ENCODE measurements at regions not wholly inside any gene's neighbourhood (a gene's known extent, or its start where the extent isn't known, plus 50 kb on each side); places are given as distances from the start of the nearest gene placed in this dataset.

DNA sequence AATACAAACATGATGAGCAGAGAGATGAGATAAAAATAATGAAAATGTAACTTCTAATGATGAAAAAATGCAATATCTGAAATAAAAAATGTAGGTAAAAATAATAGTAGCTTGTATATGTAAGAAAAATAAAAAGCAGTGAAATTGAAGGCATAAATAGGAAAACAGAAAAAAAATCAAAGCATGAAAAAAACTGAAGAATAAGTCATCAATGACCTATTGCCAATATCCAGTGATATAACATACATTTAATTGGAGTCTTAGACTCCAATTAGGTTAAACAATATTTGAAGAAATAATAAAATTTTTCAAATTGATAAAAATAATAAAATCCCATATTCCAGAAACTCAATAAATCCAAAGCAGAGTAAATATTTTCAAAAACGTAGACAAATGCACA is 114.0 kb upstream of the HDGFL1 start:
- H3K27ac ChIP-seq (ENCODE audit: low read depth, low read length, severe bottlenecking), result no peak overlapping the region
- H3K4me3 ChIP-seq (ENCODE audit: extremely low read depth, insufficient read depth, low read length, poor library complexity, severe bottlenecking), result no peak overlapping the region
- H3K36me3 ChIP-seq (ENCODE audit: control insufficient read depth, insufficient read depth, low read length), result no peaks in the 10 kb centered on the region
- H3K9me3 ChIP-seq (ENCODE audit: control insufficient read depth, low read length), result no peaks in the 10 kb centered on the region
- WGBS, 2 experiments (ENCODE audit: insufficient coverage in 2 of 2), result no CpG with 5 or more reads among the region's 1 CpG
- no peaks in the 10 kb centered on the region for H3K4me1 ChIP-seq (ENCODE audit: control insufficient read depth, insufficient read depth, low read length, poor library complexity, severe bottlenecking)

DNA sequence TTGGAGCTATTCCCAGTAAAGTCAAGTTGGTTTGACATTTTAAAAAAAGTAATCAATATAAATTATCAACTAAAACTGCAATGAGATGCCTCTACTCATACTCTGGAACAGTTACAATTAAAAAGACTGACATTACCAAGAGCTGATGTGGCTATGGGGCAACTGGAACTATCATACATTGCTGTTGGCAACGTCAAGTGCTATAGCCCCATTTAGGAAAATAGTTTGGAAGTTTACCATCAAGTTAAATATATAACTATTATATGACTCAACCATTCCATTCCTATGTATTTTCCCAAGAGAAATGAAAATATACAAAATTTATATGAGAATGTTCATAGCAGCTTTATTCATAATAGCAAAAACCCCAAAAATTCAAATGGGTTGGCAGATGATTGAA is 111.4 kb upstream of the HDGFL1 start:
- Histone ChIP-seq H3K9me3 (ENCODE audit: control insufficient read depth, low read length) (no peaks in the 10 kb centered on the region), H3K4me3 (ENCODE audit: extremely low read depth, insufficient read depth, low read length, poor library complexity, severe bottlenecking) (no peak overlapping the region), H3K27ac (ENCODE audit: low read depth, low read length, severe bottlenecking) (no peak overlapping the region), H3K36me3 (ENCODE audit: control insufficient read depth, insufficient read depth, low read length) (no peaks in the 10 kb centered on the region), H3K4me1 (ENCODE audit: control insufficient read depth, insufficient read depth, low read length, poor library complexity, severe bottlenecking) (no peaks in the 10 kb centered on the region)
- no CpG with 5 or more reads among the region's 1 CpG for WGBS, 2 experiments (ENCODE audit: insufficient coverage in 2 of 2)

DNA sequence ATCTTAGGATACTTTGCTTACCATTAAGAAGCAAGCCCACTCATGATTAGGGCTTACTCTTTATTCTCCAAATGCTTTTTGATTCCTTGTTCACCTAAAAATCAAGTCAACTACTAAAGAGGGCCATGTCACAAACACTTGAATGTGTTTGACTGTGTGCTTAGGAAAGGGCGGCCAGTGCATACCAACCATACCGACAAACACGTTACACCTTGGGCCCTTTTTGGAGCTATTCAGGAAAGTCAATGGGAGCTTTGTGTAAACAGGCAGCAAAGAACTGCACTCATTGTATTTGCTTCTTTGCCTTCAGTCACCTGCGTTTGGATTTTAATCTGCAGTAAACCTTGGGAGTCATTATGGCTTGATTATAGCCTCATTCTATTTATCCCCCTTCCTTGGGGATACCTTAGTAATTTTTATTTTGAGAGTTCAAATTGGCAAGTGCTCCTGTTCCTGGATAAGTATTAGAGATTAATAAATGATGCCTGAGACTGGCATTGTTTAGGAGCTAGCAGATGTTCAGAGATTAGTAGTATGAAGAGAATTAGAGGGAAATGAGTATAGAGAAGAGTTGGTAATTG is 102.6 kb upstream of the HDGFL1 start:
- no peak overlapping the region for H3K27ac ChIP-seq (ENCODE audit: low read depth, low read length, severe bottlenecking)
- WGBS, 2 experiments (ENCODE audit: insufficient coverage in 2 of 2), result 85 to 94% methylated on average over 2 to 4 of the region's 4 CpGs

DNA sequence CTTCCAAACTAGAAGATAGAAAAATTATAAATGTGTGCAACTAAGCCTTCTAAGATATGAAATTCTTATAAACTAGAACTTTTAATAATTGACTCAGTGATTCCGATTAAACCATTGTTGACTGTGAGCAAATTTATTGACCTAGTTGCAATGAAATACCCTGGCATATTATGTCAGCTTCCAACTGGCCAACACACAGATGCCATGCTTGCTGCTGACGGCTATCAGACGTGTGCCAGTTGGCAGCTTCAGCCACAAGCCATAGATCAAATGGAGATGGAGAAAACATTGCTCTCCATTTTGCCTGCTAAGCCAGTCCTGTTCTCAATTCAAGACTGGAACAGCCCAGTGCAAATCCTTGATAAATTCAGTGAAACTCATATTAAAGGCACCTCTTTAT is 101.7 kb upstream of the HDGFL1 start:
- Histone ChIP-seq H3K36me3 (ENCODE audit: control insufficient read depth, insufficient read depth, low read length) (no peaks in the 10 kb centered on the region), H3K27ac (ENCODE audit: low read depth, low read length, severe bottlenecking) (no peak overlapping the region), H3K4me3 (ENCODE audit: extremely low read depth, insufficient read depth, low read length, poor library complexity, severe bottlenecking) (no peak overlapping the region), H3K9me3 (ENCODE audit: control insufficient read depth, low read length) (no peaks in the 10 kb centered on the region), H3K4me1 (ENCODE audit: control insufficient read depth, insufficient read depth, low read length, poor library complexity, severe bottlenecking) (no peaks in the 10 kb centered on the region)
- 96 to 100% methylated on average over 2 of the region's 3 CpGs for WGBS, 2 experiments (ENCODE audit: insufficient coverage in 2 of 2)

More for the DNA sequence above, 102.6 kb upstream of the HDGFL1 start:
- Histone ChIP-seq H3K4me3 (ENCODE audit: extremely low read depth, insufficient read depth, low read length, poor library complexity, severe bottlenecking) (no peak overlapping the region), H3K4me1 (ENCODE audit: control insufficient read depth, insufficient read depth, low read length, poor library complexity, severe bottlenecking) (no peaks in the 10 kb centered on the region), H3K36me3 (ENCODE audit: control insufficient read depth, insufficient read depth, low read length) (no peaks in the 10 kb centered on the region), H3K9me3 (ENCODE audit: control insufficient read depth, low read length) (no peaks in the 10 kb centered on the region)

DNA sequence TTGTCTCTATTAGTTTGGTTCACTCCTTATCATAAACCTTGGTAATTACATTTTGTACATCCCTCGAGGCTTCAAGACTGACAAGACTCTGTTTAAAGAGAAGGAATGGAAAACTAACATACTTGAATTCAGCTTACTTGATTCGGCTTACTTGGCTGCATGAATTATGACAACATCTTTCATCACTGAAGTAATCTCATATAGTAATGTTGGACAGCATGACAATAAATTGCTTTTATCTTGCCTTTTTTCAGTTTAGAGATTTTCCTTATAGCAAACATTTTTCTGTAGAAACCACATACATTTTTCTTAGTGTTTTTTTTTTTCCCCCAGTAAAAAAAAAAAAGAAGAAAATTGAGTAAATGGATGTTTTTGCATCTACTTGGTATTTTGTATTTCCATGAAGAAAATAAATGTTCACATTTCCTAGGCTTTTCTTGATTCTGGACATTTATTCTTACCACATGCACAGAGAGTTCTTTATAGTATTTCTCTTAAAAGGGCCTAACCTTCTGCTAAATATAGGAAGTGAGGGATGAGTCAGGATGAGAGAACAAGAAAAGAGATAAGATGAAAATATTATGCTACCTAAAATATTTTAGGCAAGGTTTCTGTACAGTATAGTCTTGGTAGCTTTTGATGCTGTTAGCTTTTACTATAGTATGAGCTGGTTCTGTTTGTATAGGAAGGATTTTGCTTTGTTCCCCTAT is 101.0 kb upstream of the HDGFL1 start:
- 100% methylated on average over 1 of the region's 2 CpGs; no CpG with 5 or more reads in 1 of the 2 experiments for WGBS, 2 experiments (ENCODE audit: insufficient coverage in 2 of 2)
- Histone ChIP-seq H3K4me1 (ENCODE audit: control insufficient read depth, insufficient read depth, low read length, poor library complexity, severe bottlenecking) (no peaks in the 10 kb centered on the region), H3K9me3 (ENCODE audit: control insufficient read depth, low read length) (no peaks in the 10 kb centered on the region), H3K4me3 (ENCODE audit: extremely low read depth, insufficient read depth, low read length, poor library complexity, severe bottlenecking) (no peak overlapping the region), H3K27ac (ENCODE audit: low read depth, low read length, severe bottlenecking) (no peak overlapping the region), H3K36me3 (ENCODE audit: control insufficient read depth, insufficient read depth, low read length) (no peaks in the 10 kb centered on the region)

DNA sequence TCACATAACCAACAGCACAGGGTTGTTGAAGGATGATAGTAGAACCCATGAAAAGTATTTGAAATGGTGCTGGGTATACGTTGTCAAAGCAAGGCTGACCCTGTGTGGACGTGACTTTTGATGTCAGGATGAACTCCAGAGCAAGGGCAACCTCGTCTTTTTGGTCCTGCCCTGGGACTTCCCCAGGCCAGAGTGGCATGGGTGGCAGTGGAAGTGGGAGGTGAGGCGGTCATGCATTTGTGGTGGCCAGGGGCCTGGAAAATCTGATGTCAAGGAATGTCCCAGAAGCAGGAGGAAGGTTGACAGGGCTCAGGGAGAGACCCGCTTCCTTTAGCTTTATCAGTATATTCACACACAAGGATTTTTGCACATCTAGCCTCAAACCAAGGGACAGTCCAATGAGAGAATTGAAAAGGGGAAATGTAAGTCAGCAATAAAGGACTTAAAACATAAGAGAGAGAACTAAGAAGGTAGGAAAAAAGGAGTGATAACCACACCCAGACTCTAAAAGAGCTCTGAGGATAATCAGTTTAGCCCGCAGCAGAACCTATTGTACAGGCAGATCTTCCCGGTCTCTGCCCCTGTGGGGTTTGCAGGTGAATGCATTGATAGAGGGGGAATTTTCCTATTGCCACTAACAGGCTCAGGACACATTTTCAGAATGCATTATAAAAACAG is 98.8 kb upstream of the HDGFL1 start:
- H3K4me3 ChIP-seq (ENCODE audit: extremely low read depth, insufficient read depth, low read length, poor library complexity, severe bottlenecking), result no peak overlapping the region
- H3K27ac ChIP-seq (ENCODE audit: low read depth, low read length, severe bottlenecking), result no peak overlapping the region
- H3K36me3 ChIP-seq (ENCODE audit: control insufficient read depth, insufficient read depth, low read length), result no peaks in the 10 kb centered on the region
- H3K4me1 ChIP-seq (ENCODE audit: control insufficient read depth, insufficient read depth, low read length, poor library complexity, severe bottlenecking), result no peaks in the 10 kb centered on the region
- no peaks in the 10 kb centered on the region for H3K9me3 ChIP-seq (ENCODE audit: control insufficient read depth, low read length)
- WGBS, 2 experiments (ENCODE audit: insufficient coverage in 2 of 2), result 95 to 97% methylated on average over 3 of the region's 7 CpGs

DNA sequence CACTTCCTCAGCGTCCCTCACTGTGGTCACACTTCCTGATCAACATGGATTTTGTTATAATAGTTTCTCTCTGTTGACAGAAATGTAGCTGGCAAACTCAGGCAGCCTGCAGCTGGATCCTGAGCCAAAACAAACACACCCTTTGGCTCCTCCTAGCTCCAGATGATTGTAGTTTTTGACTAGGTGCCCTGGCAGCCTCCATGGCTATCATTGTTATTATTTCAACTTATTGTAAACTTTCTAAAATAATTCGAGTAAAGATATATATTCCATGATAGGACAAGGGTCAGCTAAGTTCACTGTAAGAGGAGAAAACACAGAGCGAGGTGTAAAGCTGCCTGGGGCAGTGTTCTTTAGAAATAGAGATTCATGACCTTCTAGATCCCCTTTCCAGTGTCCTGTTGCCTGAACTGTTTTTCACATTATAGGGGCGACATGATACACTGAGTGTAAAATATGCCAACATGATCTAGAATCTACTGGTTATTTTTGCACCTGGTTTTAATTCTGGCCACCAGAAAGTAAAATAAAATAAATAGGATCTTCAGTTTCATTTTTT is 98.2 kb upstream of the HDGFL1 start:
- WGBS, 2 experiments (ENCODE audit: insufficient coverage in 2 of 2), result 100% methylated on average over 1 of the region's 4 CpGs
- Histone ChIP-seq H3K4me3 (ENCODE audit: extremely low read depth, insufficient read depth, low read length, poor library complexity, severe bottlenecking) (no peak overlapping the region), H3K9me3 (ENCODE audit: control insufficient read depth, low read length) (no peaks in the 10 kb centered on the region), H3K27ac (ENCODE audit: low read depth, low read length, severe bottlenecking) (no peak overlapping the region), H3K36me3 (ENCODE audit: control insufficient read depth, insufficient read depth, low read length) (no peaks in the 10 kb centered on the region), H3K4me1 (ENCODE audit: control insufficient read depth, insufficient read depth, low read length, poor library complexity, severe bottlenecking) (no peaks in the 10 kb centered on the region)

DNA sequence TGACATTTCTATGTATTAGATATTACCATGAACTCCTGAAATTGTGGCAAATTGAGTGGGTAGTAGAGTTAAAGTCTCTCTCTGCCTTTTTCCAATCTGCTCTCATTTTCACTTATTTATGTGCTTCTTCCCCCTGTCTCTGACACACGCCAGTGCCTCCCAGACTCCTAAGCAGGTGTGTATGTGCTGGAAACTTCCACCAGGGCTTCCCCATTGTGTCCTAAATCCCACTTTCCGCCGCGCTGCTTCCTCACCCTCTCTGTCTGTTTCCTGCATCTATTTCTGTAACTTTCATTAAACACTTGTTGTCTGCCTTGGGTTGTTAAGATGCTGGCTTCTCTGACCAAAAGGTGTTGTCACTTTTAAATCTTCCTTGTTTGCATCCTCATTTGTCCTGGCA is 97.6 kb upstream of the HDGFL1 start:
- H3K4me3 ChIP-seq (ENCODE audit: extremely low read depth, insufficient read depth, low read length, poor library complexity, severe bottlenecking), result no peak overlapping the region
- H3K4me1 ChIP-seq (ENCODE audit: control insufficient read depth, insufficient read depth, low read length, poor library complexity, severe bottlenecking), result no peaks in the 10 kb centered on the region
- H3K9me3 ChIP-seq (ENCODE audit: control insufficient read depth, low read length), result no peaks in the 10 kb centered on the region
- H3K27ac ChIP-seq (ENCODE audit: low read depth, low read length, severe bottlenecking), result no peak overlapping the region
- WGBS, 2 experiments (ENCODE audit: insufficient coverage in 2 of 2), result 88 to 100% methylated on average over 3 to 4 of the region's 4 CpGs
- no peaks in the 10 kb centered on the region for H3K36me3 ChIP-seq (ENCODE audit: control insufficient read depth, insufficient read depth, low read length)

DNA sequence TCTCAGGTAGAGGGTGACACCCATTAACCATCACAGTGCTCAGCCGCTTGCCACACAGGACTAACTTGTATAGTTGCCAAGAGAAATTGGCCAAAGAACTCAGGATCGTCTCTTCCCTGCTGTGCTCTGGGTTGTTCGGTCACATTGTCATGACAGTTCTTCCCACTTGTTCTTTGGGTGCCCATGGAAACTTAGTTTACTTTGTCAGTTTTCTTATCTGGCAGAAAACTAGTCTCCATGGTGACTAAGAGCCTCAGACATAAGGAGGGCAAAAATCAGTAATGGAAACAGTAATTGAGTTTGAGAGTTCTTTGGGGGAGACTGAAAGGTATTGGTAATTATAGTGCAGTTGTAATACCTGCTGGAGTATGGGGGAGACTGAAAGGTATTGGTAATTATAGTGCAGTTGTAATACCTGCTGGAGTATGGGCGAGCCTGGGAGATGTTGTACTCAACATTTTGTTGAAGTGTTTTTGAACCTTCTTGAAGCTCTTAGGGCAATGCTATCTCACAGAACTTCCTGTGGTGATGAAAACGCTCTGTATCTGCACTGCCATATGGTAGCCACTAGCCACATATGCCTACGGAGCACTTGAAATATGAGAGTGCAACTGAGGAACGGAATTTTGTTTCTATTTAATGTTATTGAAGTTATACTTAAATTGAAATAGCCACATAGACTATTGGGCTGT is 95.2 kb upstream of the HDGFL1 start:
- 87 to 94% methylated on average over 4 to 6 of the region's 7 CpGs for WGBS, 2 experiments (ENCODE audit: insufficient coverage in 2 of 2)
- no peaks in the 10 kb centered on the region for H3K36me3 ChIP-seq (ENCODE audit: control insufficient read depth, insufficient read depth, low read length)
- no peak overlapping the region for H3K27ac ChIP-seq (ENCODE audit: low read depth, low read length, severe bottlenecking)
- no peaks in the 10 kb centered on the region for H3K9me3 ChIP-seq (ENCODE audit: control insufficient read depth, low read length)
- no peak overlapping the region for H3K4me3 ChIP-seq (ENCODE audit: extremely low read depth, insufficient read depth, low read length, poor library complexity, severe bottlenecking)
- no peaks in the 10 kb centered on the region for H3K4me1 ChIP-seq (ENCODE audit: control insufficient read depth, insufficient read depth, low read length, poor library complexity, severe bottlenecking)

DNA sequence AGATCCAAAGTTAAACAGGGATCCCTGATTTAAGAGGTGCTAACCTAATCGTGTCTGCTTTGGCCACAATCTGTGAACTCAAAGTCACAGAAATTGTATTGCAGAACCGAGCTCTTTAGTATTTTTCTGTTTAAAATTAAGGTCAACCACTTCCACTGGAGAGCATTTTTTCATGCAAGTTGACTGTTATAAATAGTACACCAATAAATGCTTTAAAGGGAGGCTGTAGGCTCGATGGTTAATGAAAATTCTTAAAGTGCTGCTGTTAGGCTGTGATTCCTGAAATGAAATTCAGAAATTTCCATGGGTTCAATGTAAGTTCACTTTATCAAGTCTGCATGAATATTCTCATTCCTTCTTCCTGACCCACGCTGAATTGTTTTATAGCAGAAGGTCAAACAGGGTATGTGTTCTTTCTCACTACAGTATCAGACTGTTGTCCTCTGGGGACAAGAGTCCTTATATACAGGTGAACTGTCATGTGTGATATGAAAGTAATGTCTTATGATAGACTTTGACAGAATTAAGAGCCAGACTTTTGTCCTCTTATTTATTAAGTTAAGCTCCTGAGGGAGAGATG is 92.5 kb upstream of the HDGFL1 start:
- Histone ChIP-seq H3K4me1 (ENCODE audit: control insufficient read depth, insufficient read depth, low read length, poor library complexity, severe bottlenecking) (no peaks in the 10 kb centered on the region), H3K9me3 (ENCODE audit: control insufficient read depth, low read length) (no peaks in the 10 kb centered on the region), H3K4me3 (ENCODE audit: extremely low read depth, insufficient read depth, low read length, poor library complexity, severe bottlenecking) (no peak overlapping the region), H3K27ac (ENCODE audit: low read depth, low read length, severe bottlenecking) (no peak overlapping the region), H3K36me3 (ENCODE audit: control insufficient read depth, insufficient read depth, low read length) (no peaks in the 10 kb centered on the region)
- WGBS, 2 experiments (ENCODE audit: insufficient coverage in 2 of 2), result 80 to 89% methylated on average over 1 of the region's 4 CpGs
